D721Med (cell line): ENCODE measurements at regions not wholly inside any gene's neighbourhood (a gene's known extent, or its start where the extent isn't known, plus 50 kb on each side); places are given as distances from the start of the nearest gene placed in this dataset.
A peak's percentile ranks its signal among the peaks of the same experiment; 100 is the strongest.

ENCODE experiments used
- DNase-seq: peaks from one replicate; pipeline ENCODE4 v3.0.0; 2011; ENCODE audit warnings: low spot score; ENCODE audit not compliant: insufficient read length
- FAIRE-seq: peaks from 2 replicates; lab custom pipeline; 2011; peaks lifted over from hg19 to GRCh38; lab: Jason Lieb, UNC
- TF ChIP-seq, protein P1 (sequence below): IDR thresholded peaks from 2 replicates; pipeline ENCODE4 v1.5.1; 2012; ENCODE audit warnings: mild to moderate bottlenecking, control low read depth; ENCODE audit not compliant: insufficient read depth; ENCODE audit errors: missing control alignments

DNA sequence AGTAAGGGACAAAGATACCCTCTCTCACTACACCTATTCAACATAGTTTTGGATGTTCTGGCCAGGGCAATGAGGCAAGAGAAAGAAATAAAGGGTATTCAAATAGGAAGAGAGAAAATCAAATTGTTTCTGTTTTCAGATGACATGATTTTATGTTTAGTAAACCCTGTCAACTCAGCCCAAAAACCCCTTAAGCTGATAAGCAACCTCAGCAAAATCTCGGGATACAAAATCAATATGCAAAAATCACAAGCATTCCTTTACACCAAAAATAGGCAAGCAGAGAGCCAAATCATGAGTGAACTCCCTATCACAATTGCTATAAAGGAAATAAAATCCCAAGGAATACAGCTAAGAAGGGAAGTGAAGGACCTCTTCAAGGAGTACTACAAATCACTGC is 1130.7 kb upstream of the PIK3C3 start:
- FAIRE-seq = no peak
- DNase-seq = no peak
- TF ChIP-seq, protein P1, sequence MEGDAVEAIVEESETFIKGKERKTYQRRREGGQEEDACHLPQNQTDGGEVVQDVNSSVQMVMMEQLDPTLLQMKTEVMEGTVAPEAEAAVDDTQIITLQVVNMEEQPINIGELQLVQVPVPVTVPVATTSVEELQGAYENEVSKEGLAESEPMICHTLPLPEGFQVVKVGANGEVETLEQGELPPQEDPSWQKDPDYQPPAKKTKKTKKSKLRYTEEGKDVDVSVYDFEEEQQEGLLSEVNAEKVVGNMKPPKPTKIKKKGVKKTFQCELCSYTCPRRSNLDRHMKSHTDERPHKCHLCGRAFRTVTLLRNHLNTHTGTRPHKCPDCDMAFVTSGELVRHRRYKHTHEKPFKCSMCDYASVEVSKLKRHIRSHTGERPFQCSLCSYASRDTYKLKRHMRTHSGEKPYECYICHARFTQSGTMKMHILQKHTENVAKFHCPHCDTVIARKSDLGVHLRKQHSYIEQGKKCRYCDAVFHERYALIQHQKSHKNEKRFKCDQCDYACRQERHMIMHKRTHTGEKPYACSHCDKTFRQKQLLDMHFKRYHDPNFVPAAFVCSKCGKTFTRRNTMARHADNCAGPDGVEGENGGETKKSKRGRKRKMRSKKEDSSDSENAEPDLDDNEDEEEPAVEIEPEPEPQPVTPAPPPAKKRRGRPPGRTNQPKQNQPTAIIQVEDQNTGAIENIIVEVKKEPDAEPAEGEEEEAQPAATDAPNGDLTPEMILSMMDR = no peak

DNA sequence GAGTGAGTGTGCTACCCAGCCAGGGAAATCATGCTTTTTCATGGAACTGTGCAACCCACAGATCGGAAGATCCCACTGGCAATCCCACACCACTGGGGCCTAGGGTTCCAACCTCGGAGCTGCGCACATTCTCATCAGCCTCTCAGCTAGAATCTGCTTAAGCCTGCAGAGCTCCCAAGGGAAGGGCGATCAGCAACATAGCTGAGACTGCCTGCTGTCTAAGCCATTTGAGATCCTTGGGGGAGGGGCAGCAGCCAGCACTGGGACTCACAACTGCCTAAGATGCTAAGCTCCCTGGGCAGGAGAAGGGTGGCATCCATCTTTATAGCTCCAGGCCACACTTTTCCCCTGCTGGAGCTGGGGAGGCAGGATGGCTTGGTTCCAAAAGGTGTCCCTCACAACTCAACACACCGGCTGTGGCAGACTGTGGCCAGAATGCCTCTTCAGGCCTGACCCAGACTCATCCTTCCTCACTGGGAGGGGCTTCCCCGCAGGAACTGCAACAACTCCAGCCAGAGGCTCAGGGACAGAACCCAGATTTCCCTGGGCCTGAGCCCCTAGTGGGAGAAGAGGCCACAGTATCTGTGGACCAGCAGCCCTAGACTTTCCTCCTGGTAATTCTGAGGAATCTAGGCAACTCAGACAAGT is 1133.3 kb upstream of the PIK3C3 start:
- FAIRE-seq (peak; percentile 96), DNase-seq (no peak)
- TF ChIP-seq, protein P1 = no peak

DNA sequence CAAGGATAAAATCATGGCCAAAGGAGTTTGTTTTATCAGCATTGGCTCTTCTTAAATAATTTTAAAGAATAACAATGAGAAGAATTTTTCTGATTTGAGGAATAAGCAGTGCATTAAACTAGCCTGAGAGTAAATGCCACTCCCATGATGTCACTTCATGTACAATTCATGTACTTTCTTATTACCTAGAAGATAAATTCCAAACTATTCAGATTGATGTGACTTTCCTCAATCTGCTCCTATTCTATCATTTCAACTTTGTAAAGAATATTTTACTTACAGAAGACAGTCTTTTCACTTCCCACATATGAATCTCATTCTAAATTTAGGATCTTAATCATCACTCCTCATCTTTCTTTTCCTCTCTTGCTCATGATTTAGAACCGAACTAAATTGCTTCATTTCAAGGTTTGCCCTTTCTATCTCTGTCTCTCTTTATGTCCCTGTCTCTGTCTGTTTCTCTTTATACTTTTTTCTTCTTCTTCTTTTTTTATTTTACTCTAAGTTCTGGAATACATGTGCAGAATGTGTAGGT is 1142.0 kb upstream of the PIK3C3 start:
- FAIRE-seq = no peak
- TF ChIP-seq, protein P1 = no peak
- DNase-seq = no peak

DNA sequence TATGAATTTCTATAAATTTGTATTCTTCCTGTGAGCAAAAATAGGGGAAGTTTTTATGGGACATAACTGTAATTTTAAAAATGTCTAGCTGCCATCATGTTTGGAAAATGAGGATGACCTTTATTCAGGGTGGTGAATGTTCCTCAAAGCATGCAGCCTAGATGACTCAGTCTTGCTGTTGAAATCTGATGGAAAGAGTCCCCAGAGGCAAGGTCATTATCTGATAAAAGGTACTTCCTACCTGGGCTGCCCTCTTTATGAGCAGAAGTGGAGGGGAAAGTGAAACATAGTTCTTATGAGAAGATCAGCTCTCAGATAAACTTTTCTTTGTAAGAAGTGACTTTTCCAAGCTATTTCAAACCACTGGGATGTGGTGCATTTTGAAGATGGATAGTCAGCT is 1144.7 kb upstream of the PIK3C3 start:
- FAIRE-seq = no peak
- TF ChIP-seq, protein P1 = no peak
- no peak for DNase-seq

DNA sequence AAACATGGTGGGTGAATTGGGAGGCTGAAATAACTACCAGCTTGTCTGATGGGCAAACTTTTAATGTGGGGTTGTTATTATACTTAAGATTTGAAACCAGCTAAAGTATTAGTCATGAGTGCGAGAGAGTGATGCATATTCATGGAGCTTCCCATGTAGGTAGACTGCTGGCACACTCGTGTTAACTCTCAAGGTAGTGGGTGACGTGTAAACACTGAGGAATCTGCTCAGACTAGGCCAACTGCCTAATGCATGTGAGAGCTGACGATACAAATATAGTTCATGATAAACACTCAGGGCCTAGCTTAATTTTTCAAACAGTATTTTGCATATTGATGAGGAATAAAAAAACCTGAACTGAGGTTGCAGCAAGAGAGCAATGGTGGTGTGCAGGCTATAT is 1165.7 kb upstream of the PIK3C3 start:
- FAIRE-seq = peak; percentile 74
- no peak for DNase-seq
- TF ChIP-seq, protein P1 = no peak

DNA sequence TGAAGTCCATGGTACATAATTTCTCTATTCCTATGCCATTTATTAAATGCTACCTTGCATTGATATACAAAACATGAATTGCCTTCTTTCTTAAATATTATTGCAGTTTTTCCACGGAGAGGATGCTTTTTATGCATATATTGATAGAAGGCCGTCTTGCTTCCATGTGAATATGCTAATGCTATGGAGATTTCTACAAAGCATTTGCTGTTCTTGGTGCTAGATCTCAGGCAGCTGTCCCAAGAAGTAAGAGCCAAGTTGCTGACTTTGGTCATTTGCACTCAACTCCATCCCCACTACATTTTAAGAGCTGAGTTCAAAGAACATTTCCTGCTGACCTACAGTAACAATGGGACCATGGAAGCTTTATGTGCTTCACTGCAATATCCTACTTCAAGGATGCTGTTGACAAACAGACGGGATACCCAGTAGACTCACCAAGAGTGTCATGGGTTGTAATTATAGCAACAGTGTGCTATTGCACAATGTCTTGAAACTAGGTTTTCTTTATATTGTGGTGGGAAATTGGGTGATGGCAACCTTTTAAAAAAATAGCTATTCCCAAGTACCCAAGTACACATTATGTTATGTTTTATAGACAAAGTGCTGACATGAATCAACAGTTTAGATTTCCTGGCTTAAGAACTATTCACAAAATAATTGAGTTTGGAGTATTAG is 1172.4 kb upstream of the PIK3C3 start:
- DNase-seq (no peak), FAIRE-seq (peak; percentile 63)
- TF ChIP-seq, protein P1 = no peak

DNA sequence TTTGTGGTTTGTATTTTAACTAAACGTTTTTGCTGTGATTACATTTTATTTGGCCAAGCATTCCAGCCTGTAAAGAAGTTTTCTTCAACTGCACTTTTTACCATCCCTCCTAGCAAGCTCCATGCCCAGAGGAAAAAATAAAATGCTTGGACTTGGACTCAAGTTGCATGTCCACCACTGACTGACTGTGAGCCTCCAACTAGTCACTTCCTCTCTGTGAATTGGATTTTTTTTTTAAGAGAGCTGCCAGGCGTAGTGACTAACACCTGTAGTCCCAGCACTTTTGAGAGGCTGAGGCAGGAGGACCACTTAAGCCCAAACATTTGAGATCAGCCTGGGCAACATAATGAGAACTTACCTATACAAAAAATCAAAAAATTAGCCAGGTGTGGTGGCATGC is 1185.2 kb upstream of the PIK3C3 start:
- FAIRE-seq (peak; percentile 25), DNase-seq (no peak)
- TF ChIP-seq, protein P1 = no peak
